HG02870 (cell line): ENCODE measurements at regions not wholly inside any gene's neighbourhood (a gene's known extent, or its start where the extent isn't known, plus 50 kb on each side); places are given as distances from the start of the nearest gene placed in this dataset.
"Not testable (repeated sequence)": the region's sequence is repeated elsewhere in the genome, so short reads cannot be mapped to it uniquely, and the experiment has no call there.

ENCODE experiments used
- ATAC-seq: cut with Tn5 transposase; IDR thresholded peaks from one replicate; pipeline ENCODE4 v1.9.1; 2021; ENCODE audit warnings: mild to moderate bottlenecking, moderate library complexity; ENCODE audit not compliant: unreplicated experiment

DNA sequence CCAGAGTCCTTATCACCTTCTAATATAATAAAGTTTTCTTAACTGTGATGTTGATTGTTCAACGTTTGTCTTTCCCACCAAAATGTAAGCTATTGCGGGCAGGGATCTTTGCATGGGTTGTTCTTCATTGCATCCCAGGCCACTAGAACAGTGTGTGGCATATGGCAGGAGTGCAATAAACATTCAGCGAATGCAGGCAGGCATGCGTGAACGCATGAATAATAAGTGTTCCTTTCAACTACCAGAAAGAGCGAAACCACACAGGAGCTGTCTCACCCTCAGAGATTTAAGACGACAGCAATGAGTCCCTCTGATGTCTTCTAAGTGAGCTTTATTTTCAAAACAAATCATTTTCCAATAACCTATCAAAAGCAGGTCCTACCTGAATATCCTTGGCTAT, 2693.1 kb upstream of the TPTE start:
- not testable (repeated sequence) for ATAC-seq

DNA sequence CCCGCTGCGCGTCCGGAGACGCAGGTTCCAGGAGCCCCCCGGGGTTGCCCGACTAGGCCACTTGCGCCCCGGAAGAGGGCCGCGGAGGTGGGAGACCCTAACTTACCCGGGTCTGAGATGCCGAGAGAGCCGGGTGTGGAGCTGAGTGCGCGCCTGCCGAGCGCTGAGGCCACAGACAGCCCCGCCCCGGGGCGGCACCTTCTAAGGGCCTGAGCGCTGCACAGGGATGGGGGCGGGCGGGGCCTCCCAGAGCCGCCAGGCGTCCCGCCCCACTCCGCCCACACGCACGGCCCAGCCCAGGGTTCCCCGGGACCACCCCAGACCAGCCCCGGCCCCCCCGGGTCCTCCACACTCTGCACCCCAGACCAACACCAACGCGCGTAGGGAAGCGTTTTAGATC, 2692.0 kb upstream of the TPTE start:
- ATAC-seq, result not testable (repeated sequence)

DNA sequence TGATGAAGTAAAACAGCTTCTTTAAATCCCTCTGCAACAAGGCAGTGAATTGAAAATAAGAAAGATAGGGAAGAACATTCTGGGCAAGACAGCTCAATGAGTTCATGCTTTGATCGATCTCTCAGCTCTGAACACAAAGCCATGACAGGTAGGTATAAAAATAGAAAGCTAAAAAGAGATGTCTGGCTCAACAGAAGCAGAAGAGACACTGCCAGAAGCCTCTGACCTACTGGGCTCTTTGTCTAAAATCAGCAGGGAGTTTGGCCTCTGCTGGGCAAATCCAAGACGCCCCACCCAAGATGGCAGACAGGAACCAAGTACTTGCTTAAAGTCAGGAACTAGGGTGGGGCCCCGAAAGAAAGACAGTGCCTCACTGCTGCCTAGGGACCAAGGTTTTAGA, 2684.1 kb upstream of the TPTE start:
- ATAC-seq, result not testable (repeated sequence)

GRCh38 chr21:7853426-7853825, 2668.0 kb upstream of the TPTE start:
- not testable (repeated sequence) for ATAC-seq

- not testable (repeated sequence) for ATAC-seq
Measured at GRCh38 chr21:7853836-7854235, 2667.5 kb upstream of the TPTE start.
